ENCODE measurements at regions not wholly inside any gene's neighbourhood (a gene's known extent, or its start where the extent isn't known, plus 50 kb on each side); places are given as distances from the start of the nearest gene placed in this dataset.

DNA sequence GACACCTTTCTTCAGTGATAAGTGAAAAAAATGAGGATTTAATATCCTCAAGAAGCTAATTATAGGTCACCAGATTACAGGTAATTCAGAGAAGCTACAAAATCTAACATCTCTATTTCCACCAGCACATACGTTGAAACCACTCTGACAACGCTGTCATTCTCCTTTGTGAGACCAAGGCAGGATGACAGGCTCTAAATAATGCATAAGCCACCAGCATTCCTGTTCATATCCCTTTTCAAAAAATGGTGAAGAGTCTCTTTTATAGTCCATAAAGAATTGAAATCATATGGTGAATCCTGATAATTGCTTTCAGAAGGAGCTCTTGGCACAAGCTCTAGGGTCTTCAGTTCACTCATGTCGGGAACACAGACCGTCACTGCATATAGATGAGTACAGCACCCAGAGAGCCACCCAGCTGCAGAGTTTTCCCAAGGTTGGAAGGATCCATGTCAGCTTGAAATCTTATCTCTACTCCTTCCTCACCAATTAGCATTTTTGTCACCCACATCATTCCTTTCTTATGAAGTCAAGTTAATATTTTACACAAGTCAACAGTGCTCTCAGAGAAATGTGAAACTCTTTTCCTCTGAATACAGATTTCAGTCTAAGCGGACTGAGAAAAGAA lies 431.4 kb downstream of the TBC1D4 start:
- DNase-seq (ENCODE audit: low read depth): peak; percentile 49

DNA sequence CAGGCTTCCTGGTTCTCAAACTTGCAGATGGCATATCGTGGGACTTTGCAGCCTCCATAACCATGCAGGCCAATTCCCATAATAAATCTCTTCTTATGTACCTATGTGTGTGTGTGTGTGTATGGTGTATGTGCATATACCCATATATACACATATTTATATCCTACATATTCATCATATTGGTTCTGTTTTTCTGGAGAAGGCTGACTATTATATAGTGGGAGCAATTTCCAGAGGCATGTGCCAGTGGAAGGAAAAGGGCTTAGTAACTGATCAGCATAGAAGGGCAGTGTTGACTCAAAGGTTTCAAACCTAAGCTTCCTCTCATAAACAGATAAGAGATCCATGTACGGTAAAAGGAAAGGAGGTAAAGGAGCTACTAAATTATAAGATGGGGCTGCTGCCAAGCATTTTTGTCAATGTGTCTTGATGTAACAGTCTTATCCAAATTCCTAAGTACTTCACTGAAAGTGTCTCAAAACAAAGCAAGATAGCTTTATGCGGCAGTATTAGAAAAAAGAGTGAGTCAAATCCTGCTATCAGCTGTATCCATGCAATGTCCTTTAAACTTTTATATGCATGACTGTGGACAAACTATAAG lies 432.1 kb downstream of the TBC1D4 start:
- no peak for DNase-seq (ENCODE audit: low read depth)

DNA sequence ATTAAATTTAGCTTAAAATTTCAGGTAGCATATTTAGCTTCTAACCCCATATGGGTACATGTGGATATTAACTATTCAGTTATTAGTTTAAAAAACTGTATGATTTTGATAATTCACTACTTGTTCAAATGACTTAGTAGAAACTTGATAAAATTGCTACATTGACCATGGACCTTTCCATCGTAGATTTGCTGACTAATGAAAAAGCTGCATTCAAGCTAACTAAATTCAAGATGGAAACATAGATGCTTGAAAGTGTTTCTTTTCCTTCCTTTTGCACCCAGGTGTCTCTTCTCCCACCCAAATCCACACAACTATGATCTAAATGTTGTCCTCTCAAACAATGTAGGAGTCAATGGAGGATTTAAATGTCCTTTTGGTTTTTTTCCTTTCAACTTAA lies 439.2 kb downstream of the TBC1D4 start:
- no peak for DNase-seq (ENCODE audit: low read depth)

DNA sequence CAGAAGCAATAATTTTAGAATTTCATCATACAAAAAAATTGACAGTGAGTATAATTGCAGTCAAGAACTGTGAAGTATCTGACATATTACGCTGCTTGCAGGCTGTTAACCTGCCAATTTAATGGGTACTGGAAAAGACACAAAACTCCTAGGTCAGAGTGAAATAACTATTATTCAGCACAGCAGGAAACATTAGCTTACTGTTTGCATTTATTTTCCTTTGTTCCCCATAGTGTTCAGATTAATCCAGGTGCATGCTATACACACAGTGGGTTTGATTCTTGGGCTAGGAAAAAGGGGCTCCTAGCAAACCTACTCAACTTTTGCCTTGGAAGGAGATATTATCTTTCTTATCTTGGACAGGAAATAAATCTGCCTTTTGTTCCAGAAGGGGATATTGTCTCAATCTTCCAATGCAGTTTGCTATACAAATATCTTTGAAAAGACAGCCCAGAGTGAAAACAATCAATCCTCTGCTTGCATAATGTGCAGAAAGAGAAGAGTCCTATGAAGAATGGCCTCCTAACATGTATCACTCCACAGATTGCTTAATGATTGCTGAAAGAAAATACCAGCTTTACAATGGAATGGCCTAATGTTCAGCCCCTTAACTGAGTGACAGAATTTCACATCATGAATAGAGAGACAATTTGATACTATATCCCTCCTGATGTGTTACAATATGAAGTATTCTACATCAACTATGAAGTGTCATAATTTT lies 443.4 kb downstream of the TBC1D4 start:
- DNase-seq (ENCODE audit: low read depth): no peak

DNA sequence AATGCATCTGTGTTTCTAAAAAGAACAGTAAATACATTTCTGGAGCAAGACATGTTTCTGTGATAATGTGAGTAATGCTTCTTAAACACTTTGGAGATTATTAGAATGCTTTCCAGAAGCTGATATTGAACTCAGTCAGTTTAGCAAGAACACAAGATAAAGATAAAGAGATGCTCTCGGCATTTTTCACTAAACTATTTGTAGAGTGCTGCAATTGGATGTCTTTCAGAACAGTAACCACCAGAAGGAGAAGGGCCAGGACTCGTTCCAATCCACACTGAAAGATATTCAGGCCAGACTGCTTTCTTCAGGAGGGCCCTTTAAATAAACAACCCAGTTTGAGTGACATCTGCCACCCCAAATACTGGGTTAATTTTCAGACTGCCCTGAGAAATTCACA lies 456.0 kb downstream of the TBC1D4 start:
- no peak for DNase-seq (ENCODE audit: low read depth)

DNA sequence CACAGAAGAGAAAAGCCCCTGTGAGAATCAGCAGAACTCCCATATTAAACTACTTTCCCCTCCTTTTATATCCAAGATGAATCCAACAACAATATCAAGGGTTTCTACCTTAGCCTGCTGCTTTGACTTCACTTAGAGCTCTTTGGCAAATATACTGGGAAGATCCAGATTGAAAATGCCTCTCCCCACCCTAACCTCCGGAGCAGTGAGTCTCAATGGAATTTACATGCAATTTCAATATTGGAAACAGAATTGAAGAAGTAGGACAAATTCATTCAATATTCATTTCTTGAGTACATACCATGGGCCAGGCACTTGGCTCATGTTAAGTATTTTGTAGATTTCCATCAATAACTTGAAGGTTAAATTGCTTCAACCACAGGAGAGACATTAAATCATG lies 457.4 kb downstream of the TBC1D4 start:
- DNase-seq (ENCODE audit: low read depth): no peak

DNA sequence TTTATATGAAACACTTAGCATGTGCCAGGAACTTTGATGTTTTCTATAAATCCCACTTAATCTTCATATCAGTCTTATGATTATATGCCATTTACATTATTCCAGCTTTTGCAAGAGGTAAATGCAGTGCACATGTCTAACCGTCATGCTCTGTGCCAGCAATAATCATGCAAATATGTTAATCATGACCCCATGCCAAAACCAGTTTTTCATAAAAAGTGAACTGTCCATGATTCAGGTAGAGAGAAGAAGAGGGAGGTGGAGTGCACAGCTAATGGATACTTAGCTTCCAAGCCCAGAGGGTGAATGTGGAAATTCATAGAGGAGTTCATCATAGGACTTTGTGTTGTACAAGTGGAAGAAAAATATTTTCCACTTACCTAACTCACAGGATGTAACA lies 458.4 kb downstream of the TBC1D4 start:
- no peak for DNase-seq (ENCODE audit: low read depth)

DNA sequence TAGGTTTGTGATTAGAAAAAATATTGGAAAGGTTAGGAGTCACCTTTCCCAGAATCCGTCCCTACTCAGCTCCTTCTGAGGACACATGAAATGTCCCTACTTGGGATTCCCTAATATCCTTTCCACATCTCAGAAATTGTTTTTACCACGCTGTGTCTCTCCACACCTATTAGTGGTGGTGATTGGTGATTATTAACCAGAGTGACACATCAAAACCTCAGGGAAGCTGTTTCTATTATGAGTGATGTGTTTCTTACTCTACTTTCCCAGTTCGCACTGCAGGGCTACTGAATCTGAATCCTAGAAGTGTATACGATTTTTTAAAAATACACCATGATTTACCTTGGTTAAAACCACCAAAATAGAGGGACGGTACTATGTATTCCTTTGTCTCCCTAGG lies 460.8 kb downstream of the TBC1D4 start:
- DNase-seq (ENCODE audit: low read depth): no peak

DNA sequence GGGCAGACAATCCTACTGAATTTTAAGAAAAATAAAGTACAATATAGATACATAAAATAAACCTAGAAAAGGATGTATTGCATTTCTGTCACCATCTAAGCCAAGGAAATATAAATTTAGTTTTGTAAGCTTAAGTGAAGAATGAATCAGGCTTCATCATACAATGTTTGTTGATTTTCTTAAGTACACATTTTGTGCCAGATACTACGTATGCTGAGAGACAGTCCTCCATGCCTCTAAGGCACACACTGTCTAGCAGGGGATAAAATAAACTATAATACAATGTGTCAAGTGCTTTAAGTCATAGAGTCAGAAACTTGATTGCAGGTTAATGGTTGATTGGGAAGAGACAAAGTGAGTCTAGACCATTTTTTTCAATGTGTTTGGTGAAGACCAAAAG lies 465.7 kb downstream of the TBC1D4 start:
- no peak for DNase-seq (ENCODE audit: low read depth)

DNA sequence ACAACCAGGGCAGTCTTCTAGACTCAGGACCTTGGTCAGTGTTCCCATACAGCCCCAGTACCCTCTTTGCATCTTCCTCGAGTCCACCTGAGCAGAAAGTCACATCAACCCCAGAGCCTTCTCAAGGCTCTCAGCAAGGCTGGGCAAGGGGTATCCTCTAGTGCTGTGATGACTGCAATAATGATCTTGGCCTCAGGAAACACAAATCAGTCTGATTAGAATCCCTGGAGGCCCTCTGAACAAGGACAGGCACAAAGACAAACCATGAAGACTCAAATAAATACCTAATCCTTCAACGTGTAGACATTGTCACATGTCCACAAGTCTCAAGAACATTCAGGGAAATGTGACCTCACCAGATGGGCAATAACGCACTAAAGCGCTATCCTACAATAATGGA lies 468.2 kb downstream of the TBC1D4 start:
- no peak for DNase-seq (ENCODE audit: low read depth)

DNA sequence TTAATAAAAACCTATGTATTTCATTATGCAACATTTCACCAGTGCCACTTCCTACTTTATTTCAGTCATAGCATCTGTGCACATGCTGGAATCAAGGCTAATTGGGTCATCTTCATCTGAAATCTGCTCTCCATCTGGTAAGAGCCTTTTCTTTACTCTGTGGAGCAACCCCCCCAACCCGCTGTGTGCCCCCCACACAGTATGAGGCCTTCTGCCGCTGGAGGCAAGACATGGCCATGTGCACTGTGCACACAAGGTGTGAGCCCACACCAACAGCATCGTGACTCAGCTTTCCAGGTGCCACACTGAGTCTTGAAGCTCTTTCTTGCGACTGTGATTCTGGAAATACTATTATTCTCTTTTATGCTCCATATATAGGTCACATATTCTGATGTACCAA lies 471.0 kb downstream of the TBC1D4 start:
- DNase-seq (ENCODE audit: low read depth): no peak

DNA sequence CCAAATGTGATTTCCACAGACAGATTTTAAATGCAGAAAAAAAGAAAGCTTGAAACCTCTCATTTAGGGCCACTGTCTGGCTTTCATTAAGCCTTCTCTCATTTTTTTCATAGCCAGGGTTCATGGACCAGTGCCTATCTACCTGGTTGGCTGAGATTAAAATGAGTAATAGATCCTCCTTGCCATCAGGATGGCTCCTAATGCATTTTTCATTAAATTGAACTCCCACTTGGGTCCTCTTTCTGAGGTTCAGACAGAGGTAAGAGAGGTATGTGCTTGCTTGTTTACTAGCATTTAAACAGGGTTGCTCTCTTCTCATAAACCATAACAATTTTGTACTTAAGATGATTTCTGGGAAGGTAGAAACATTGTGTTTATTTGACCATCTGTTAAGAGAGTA lies 473.0 kb downstream of the TBC1D4 start:
- no peak for DNase-seq (ENCODE audit: low read depth)

DNA sequence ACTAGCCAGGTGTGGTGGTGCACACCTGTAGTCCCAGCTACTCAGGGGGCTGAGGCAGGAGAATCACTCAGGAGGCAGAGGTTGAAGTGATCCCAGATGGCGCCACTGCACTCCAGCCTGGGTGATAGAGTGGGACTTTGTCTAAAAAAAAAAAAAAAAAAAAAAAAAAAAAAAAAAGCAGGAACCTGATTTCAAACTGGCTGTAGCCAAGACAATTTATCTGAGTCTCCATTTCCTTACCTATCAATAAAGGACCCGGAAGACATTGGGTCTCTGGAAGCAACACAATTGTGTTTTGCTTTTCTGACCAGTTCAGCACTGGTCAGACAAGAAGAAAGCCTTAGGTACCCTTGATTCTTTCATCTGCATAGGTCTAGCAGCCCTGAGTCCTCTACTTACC lies 491.0 kb downstream of the TBC1D4 start:
- DNase-seq (ENCODE audit: low read depth): no peak

DNA sequence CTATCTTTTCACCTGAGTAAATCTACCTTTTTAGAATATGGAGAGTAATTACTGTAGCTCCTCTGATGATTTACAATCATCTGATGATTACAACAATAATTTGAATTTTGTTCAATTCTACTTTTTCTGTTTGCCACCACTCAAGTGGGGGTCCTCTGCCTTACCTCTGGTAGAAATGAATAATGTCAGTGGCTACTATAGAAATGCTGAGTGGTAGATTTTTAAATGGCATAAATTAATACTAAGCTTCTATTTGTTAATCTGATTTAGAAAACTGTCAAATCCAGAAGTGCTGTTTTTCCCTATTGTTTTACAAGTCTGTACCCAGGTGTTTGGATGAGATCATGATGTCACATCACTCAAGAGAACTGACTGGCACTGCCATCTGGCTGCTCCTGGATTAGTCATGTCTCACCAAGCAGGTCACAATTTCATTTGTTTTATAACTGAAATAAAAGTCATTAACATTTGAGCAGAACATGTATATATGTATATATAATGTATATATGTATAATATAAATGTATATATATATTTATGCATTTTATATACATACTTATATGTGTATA lies 494.8 kb downstream of the TBC1D4 start:
- no peak for DNase-seq (ENCODE audit: low read depth)

DNA sequence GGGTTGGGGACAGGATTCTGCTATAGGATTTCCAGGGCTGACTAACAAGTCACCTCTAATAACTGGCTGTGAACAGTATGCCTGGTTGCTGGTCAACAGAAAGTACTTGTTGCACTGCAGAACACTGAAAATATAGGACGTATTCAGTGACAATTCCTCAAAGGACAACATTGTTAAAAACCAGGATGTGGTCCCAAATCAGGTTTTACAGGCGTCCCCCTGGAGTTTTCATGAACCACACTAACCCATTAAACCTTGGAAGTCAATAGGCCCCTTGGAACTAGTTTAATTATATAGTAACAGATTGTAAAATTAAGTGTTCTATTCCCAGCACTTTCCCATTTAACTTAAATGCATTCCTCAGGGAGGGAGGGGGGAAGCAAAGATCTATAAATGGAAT lies 495.4 kb downstream of the TBC1D4 start:
- no peak for DNase-seq (ENCODE audit: low read depth)

DNA sequence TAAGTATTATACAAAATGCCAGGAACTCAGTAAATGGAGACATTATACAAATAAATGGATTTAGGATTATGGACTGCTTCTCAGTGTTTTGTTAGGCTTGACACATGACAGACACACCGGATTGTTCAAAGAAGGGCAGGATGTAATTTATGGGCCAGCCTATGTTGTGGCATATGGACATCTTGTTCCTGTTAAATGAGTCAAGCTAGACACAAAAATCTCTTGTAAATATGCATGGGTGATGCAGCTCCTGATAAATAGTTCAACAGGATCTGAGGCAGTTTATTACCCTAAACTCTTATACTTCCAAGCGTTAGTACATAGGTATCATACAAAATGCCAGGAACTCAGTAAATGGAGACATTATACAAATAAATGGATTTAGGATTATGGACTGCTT lies 502.3 kb downstream of the TBC1D4 start:
- DNase-seq (ENCODE audit: low read depth): no peak

DNA sequence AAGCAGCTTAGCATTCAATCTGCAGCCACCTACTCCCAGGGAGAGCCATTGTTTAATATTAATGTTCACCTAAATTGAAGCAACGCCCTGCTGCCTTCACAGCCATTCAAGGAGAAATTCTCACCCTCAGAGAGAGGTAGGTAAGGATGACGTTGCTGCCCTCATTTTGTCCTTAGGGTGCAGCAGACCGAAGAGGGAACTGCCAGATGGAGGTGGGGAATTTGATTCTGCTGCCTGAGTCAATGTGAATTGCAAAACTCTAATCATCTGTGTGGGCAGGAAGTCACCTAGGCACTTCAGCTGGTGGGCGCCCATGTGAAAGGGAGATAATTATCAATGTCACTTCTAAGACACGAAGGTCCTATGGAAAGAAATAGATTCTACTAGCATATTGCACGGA lies 503.4 kb downstream of the TBC1D4 start:
- DNase-seq (ENCODE audit: low read depth): no peak

DNA sequence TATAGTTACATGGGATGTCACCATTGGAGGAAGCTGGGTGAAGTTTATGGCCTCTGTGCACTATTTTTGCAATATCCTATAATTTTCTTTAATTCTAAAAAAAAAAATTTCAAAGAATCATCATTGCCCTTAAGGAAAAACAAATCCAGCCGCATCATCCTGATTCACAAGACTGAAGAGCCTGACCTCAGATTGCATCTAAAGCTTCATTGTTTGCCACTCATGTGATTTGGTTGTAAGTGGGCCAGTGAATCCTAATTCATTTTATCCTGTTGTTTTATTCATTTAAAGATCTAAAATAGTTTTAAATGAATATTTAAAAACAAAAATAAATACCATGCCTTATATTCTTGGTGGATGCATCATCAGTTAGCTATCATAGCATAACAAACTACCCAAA lies 504.5 kb downstream of the TBC1D4 start:
- no peak for DNase-seq (ENCODE audit: low read depth)

DNA sequence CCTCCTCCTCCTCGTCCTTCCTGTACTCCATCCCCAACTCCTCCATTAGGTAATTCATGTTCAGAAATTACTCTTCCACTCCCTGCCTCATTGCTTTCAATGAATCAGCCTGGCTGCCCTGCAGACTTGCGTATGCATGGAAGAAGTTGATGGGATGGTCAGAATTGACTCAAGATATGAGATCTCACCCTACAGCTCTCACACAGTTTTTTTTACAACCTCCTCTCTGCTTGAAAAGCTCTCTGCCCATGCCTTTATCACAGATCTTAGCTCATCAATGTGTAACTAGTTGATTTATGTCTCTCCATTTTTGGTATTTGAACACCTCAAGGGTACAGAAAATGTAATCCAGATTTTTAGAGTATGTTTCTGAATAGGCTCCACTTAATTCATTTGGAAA lies 506.9 kb downstream of the TBC1D4 start:
- DNase-seq (ENCODE audit: low read depth): no peak

DNA sequence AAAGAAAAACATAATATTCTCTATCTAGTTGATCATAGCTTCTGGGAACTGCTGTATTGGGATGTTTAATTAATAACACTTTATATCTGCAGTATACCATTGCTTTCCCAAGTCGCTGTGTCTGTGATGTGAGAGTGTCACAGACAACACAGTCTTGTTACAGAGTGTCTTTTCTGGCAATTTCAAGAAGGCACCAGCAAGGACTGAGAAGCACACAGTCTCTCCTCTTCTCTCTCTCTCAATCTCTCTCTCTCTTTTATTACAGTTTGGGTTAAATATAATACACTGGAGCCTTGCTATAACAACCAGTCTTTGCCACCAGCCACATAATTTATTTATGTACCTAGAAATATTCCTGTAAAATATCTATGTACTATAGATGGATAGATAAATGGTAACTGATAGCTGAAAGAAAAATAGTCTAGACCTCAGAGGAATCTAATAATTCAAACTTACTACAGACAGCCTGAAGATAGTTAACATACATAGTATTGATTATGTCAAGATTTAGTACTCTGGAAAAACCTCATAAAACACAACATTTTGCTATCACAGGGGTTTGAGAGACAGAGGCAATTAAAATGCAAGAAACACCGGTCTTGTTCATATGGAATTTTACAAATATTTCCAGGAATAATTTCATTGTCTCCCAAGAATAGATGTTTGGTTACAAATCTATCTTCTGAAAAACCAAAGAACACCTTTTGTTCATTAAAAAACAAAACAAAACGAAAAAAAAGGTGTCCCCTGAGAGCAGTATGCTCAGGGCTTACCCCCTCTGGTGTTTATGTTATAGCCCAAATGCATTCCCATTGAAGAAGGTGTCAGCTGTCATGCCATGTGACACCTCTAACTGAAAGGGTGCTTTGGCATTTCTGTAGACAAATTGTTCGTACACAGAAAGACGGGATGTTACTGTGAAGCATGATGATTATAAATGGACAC lies 507.8 kb downstream of the TBC1D4 start:
- no peak for DNase-seq (ENCODE audit: low read depth)

DNA sequence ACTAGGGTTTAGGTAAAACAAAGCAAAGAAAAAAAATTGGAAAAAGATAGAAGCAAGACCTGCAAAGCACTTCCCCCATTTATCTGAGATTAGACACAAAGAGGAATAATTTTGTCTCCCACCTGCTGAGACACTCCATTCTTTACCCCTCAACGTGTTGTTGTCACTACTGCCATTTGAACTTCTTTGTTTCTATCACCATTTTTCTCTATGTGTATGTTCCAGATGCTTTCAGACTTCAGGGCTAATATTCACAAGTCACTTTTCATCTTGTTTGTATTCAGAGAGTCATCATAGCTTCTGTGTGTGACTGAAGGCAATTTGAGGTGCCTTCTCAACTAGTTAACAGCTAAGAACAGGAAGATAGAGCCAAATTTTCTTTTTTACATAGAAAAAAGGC lies 512.5 kb downstream of the TBC1D4 start:
- no peak for DNase-seq (ENCODE audit: low read depth)

DNA sequence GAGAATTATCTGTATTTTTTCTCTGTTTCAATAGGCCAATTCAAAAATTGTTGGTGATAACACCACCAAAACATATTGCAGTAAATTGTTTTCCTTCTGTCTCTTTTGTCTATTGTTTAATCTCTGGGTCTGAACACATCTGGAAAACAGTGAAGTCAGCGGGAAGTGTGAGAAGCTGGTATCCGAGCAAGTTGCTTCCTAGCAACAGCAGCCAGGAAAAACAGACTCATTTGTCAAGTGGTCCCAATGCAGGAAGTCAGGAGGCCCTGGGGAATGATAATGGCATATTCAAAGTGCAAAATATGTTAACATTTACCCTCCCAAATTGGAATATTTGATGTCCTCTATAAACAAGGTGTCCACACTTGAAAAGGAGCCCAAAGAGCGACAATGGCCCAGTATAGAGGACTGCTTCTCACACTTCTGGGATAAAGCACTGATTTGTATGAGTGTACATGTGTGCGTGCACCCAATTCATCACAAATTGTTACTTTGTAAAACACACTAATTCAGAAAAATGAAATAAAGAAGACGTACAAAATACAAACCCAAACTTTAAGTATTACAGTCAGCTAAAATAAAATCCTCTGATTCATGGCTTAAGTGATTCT lies 515.0 kb downstream of the TBC1D4 start:
- no peak for DNase-seq (ENCODE audit: low read depth)

Data from non-pigmented ciliary epithelial cell (primary cell).